K562 (cell line): ENCODE measurements at regions not wholly inside any gene's neighbourhood (a gene's known extent, or its start where the extent isn't known, plus 50 kb on each side); places are given as distances from the start of the nearest gene placed in this dataset.

Experiments used
- BRF1 ChIP-seq: IDR thresholded peaks from 3 replicates; pipeline ENCODE4 v1.6.1; 2011; ENCODE audit warnings: borderline replicate concordance, mild to moderate bottlenecking; ENCODE audit not compliant: insufficient read length; ENCODE audit errors: extremely low read depth
- CBX1 ChIP-seq: sonication (generic); IDR thresholded peaks from 2 replicates; pipeline ENCODE4 v1.6.1; 2016; ENCODE audit warnings: antibody characterized with exemption, low read depth, mild to moderate bottlenecking
- FOS ChIP-seq: IDR thresholded peaks from 3 replicates; pipeline ENCODE4 v1.6.1; 2011; ENCODE audit not compliant: insufficient read length; ENCODE audit errors: extremely low read depth
- FOXP4 ChIP-seq: sonication (generic); formaldehyde crosslinking; IDR thresholded peaks from 2 replicates; pipeline ENCODE4 v1.8.0; 2022; ENCODE audit warnings: mild to moderate bottlenecking, missing genetic modification reagents, borderline replicate concordance
- PRMT5 ChIP-seq: sonication (generic); formaldehyde crosslinking; IDR thresholded peaks from 2 replicates; pipeline ENCODE4 v1.5.0; 2020; ENCODE audit warnings: missing genetic modification reagents
- RUNX1 ChIP-seq: sonication (generic); IDR thresholded peaks from 2 replicates; pipeline ENCODE4 v1.6.1; 2016; ENCODE audit warnings: antibody characterized with exemption, low read depth
- TFE3 ChIP-seq: fragments of 450-650 bp; formaldehyde crosslinking; IDR thresholded peaks from 2 replicates; pipeline ENCODE4 v1.4.0; 2020; ENCODE audit warnings: mild to moderate bottlenecking, mixed read lengths

GRCh38 chr11:90447618-90448017, 224.8 kb upstream of the CHORDC1 start:
- no peak for TF ChIP-seq RUNX1
- TF ChIP-seq TFE3 (CRISPR knock-in tag) = no peak
- no peak for TF ChIP-seq FOXP4 (CRISPR knock-in tag)
- TF ChIP-seq FOS = no peak
- no peak for TF ChIP-seq BRF1
- no peak for TF ChIP-seq CBX1
- no peak for TF ChIP-seq PRMT5 (CRISPR knock-in tag)
